GM18507 (cell line): ENCODE measurements at regions not wholly inside any gene's neighbourhood (a gene's known extent, or its start where the extent isn't known, plus 50 kb on each side); places are given as distances from the start of the nearest gene placed in this dataset.

Experiments
- DNase-seq: peaks from one replicate; pipeline ENCODE4 v3.0.0; 2011; ENCODE audit warnings: low read depth; ENCODE audit not compliant: insufficient read length; ENCODE audit errors: extremely low spot score
- FAIRE-seq: peaks from 2 replicates; lab custom pipeline; 2011; peaks lifted over from hg19 to GRCh38; lab: Jason Lieb, UNC

- DNase-seq (no peak), FAIRE-seq (no peak)
Observed at GRCh38 chr5:52481851-52482250, 305.9 kb upstream of the ITGA1 start.

DNA sequence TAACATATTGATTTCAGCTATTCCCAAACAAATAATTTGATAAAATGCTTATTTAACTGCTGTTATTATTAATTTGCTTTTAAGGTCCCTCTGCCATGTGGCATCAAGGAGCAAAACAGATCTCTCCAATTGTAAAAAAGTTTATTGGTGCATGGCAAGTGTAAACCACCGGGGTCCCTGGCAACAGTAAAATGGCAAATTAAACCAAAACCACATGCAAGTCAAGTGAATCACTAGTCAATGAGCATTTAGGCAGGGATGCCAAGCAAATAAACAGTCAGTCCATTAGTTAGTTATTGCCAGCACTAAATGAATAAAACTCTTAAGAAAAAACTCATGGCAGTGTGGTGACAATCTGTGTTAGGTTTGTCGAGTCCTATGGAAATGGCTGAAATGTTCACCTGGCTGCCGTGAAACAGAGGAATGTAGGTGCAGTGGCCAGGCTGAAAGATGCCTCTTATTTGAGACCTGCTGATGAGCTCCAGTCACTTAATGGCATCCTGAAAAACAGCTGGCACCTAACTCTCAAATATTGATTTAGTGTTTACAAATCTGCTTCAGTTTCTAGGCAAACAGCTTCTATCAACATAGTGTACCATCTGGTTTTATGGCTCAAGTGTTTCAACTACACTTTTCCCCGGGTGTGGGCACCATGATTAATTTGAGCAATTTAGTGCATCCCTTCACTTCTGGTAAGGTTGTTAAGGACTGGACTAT is 296.5 kb upstream of the ITGA1 start:
- DNase-seq, result no peak
- no peak for FAIRE-seq

- DNase-seq (no peak), FAIRE-seq (no peak)
Observed at GRCh38 chr5:52491818-52492217, 295.9 kb upstream of the ITGA1 start.

DNA sequence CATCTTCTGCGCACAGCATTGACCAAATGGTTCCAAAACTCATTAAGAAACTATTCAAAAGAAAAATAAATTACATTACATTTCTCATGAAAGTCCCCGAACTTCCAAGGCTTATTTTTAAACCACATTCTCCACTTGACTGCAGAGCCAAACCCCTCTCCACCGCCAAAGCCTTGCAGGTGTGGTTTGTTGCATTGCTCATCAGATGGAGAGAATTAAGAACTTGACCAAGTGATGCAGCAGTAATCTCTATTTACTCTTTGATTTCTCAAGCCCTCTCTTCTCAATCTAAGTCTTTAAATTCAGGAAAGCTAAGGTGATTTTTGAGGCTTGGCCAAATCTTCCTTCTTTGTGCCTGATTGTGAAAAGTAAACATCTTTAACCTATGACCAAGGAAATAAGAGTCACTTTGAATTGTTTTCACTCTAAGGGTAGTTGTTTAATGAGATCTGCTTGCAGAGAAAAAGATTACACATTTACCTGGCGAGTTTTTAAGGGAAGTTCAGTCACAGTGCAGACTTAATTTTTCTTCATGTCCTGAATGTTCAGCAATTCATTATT is 290.5 kb upstream of the ITGA1 start:
- FAIRE-seq (no peak), DNase-seq (no peak)

DNA sequence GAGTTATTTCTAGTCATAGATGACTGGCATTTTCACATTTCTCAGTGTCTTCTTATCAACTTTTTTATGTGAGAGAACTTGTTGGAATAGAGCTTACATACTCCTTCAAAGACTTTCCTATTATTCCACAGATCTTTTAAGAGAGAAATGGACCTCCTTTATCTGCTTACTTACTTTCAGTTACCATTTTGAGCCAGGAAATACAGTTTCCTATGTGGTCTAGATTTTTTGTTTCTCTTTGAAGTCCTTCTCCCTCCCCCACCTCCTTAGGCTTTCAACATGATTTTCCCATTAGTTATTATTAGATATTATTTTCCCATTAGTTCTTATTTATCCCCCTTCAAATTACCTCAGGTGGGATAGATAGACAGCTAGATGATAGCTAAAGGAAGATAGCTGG is 289.1 kb upstream of the ITGA1 start:
- no peak for DNase-seq
- FAIRE-seq, result no peak

GRCh38 chr5:52502460-52502999 is 285.2 kb upstream of the ITGA1 start:
- no peak for DNase-seq
- FAIRE-seq, result no peak

GRCh38 chr5:52504584-52505240 is 283.0 kb upstream of the ITGA1 start:
- FAIRE-seq (no peak), DNase-seq (no peak)

GRCh38 chr5:52517667-52518066 is 270.0 kb upstream of the ITGA1 start:
- FAIRE-seq (no peak), DNase-seq (no peak)

GRCh38 chr5:52520171-52520570 is 267.5 kb upstream of the ITGA1 start:
- FAIRE-seq (no peak), DNase-seq (no peak)

DNA sequence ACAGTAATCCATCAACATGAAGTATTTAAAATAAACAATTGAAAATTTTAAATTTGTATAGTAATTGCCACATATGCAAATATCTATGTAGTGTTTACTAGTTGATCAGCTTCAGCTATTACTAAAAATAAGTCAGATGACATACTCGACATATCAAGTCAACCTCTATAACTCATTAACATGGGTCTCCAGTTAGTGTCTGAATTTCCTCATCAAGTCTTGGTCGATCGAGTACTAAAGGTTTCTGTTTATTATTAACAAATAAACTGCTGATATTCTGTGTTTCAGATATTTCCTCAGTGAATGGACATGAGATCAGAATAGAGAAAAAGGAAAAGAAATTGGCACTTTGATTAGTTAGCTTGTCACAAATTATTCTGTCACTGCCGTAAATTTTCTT is 266.5 kb upstream of the ITGA1 start:
- DNase-seq (no peak), FAIRE-seq (no peak)

GRCh38 chr5:52523701-52524100 is 264.0 kb upstream of the ITGA1 start:
- no peak for DNase-seq
- no peak for FAIRE-seq

GRCh38 chr5:52531105-52531504 is 256.6 kb upstream of the ITGA1 start:
- FAIRE-seq (no peak), DNase-seq (no peak)

DNA sequence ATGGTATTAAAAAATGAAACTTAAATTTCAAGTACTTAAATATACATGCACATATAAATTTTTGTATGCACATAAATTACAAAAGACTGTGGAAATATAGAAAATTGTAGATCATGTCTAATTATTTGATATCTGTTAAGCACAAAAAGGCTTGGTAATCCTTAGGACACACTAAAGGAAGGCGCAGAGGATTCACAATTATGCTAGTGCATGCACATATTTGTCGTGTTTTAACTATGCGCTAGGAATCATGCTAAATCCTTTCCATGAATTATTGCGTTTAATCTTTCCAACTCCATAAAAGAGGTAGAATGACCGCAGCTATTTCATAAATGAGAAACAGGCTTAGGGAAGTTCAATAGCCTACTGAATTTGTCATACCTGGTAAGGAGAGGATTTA is 244.1 kb upstream of the ITGA1 start:
- FAIRE-seq (no peak), DNase-seq (no peak)

DNA sequence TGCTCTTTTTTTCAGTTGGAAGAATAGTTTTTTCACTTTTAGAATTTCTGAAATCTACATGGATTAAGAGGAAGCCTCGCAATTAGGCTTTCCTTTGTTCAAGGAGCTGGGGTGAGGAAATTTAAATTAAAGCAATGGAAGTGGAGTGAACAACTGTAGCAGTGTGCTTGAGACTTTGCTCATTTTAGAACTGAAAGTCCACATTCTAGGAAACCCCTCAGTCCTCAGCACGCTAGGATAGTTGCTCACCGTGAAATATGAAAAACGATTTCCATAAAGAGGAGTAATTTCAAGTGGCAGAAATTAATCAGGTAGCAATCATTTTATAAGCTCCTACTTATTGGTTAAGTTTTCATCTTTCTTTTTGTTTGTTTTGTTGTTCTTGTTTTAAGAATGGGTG is 243.0 kb upstream of the ITGA1 start:
- no peak for DNase-seq
- FAIRE-seq, result no peak

DNA sequence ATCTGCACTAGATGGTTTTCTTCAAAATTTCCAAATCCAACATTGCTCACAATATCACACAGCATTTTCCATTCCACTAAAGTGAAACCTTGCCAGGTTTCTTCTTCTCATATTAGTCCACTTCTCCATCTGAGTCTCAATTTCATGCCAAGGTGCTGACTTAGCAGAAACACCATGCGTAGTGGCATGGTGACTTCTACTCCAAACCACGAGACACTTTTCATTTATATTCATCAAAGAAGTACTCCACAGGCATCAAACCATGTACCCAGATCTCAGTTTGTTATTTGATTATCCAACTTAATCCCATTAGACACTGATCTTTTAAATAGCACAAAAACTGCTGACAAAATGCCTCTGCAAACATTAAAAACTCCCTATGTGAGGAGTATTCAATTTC is 233.4 kb upstream of the ITGA1 start:
- FAIRE-seq, result no peak

GRCh38 chr5:52560366-52560765 is 227.3 kb upstream of the ITGA1 start:
- no peak for DNase-seq
- no peak for FAIRE-seq

More for the DNA sequence above, 233.4 kb upstream of the ITGA1 start:
- no peak for DNase-seq

DNA sequence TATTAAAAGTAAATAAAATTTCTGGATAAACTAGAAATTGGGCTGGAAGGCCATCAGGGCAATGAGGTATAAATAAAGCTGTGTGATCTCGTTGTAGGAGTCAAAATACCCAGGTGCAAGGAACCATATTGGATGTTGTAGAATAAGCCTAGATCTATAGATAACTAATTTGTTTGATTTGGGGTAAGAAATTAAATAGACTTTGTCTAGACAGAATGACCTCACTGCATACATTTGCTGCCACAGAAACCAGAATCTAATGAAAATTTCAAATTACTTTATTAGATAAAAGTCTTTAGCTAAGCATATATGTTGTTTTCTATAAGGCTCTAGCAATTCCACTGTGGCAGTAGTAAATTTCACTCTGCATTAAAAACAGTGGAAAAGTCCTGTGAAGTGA is 225.2 kb upstream of the ITGA1 start:
- FAIRE-seq, result no peak

DNA sequence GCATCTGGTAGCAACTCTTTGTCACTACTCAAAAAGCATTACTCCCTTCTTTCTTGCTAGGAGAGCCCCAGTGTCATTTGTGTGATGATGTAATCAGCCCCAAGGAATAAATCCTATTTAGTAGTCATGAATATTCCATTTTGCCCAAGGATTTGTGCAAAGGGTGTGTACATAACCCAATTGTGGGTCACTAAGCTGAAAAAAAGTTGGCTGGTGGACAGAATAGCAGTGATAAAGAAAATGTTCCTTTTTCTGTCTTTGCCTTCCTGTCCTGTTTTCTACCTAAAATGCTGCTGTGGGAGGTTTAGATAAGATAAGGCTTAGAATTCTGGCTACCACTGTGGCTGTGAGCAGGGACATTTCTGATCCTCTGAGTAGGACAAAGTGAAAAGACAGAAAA is 223.1 kb upstream of the ITGA1 start:
- DNase-seq (no peak), FAIRE-seq (no peak)

More for the DNA sequence above, 225.2 kb upstream of the ITGA1 start:
- DNase-seq, result no peak

DNA sequence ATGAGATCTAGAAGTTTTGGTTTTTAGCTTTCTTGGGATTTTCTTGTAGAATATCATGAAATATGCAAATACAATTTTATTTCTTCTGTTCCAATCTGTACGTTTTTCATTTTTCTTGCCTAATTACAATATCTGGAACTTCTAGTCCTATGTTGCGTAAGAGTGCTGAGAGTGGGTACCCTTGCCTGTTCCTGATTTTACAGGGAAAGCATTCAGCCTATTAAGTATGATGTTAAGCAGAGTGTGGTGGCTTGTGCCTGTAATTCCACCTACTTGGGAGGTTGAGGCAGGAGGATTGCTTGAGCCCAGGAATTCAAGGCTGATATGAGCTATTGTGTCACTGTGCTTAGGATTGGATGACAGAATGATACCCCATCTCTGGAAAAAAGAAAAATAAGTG is 210.2 kb upstream of the ITGA1 start:
- FAIRE-seq, result no peak

DNA sequence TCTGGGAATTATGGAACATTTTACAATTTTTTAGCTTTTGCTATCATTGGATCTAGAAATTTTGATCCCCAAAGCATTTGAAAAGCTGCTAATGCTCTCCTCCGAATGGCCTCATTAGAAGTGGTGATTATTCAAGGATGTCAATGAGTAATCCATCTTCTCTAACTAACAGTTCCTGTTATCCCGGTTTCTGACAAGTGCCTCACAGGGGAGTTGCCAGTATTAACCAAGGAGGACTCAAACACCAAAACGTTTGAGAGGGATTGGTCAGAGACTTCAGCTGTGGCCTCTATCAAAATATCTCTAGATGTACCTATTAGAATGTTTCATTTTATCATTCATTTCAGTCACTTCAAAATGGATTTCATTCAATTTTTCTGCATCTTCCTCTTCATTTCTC is 208.3 kb upstream of the ITGA1 start:
- DNase-seq (no peak), FAIRE-seq (no peak)

More for the DNA sequence above, 210.2 kb upstream of the ITGA1 start:
- DNase-seq, result no peak

GRCh38 chr5:52580921-52581320 is 206.8 kb upstream of the ITGA1 start:
- FAIRE-seq (no peak), DNase-seq (no peak)
